Umbilical cord (tissue), 1 donor: ENCODE measurements at regions not wholly inside any gene's neighbourhood (a gene's known extent, or its start where the extent isn't known, plus 50 kb on each side); places are given as distances from the start of the nearest gene placed in this dataset.

Source experiments
- DNase-seq: peaks from one replicate; pipeline ENCODE4 v3.0.0-alpha.2; 2015; ENCODE audit warnings: low spot score

DNA sequence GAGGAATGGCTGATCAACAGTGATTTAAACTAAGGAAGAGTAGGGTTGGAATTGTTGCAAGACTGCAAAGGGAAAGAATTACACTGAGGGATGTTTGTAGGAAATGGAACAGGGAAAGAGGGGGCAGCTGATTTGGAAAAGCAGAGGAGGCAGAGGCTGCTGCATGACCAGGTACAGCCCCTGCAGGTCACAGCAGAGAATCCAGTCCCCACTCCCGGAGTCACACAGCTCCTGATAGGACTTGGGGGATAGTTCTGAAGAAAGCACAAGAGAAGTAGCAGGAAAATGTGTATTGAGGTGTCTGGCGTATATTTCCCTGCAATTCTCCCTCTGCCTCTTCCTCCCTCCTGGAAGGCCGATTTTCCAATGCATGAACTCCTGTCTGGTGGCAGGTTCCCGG, 92.5 kb upstream of the PDE10A start:
- DNase-seq, result no peak

DNA sequence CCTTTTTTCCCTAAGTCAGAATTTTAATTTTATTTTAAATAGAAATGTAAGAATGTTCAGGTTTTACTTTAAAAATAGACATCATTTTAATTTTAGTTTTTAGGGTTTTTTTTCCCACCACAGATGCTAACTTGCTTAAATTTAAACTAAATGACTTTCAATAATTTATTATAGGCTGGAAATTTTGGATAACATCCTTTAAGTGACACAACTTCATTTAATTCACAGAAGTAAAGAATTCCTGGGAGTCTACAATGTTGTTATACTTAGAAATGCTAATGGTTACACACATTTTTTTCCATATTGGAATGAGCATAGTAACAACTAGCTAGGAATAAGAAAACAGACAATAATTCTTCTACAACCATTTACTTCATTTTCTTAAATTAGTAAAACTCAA, 90.5 kb upstream of the PDE10A start:
- DNase-seq, result no peak

DNA sequence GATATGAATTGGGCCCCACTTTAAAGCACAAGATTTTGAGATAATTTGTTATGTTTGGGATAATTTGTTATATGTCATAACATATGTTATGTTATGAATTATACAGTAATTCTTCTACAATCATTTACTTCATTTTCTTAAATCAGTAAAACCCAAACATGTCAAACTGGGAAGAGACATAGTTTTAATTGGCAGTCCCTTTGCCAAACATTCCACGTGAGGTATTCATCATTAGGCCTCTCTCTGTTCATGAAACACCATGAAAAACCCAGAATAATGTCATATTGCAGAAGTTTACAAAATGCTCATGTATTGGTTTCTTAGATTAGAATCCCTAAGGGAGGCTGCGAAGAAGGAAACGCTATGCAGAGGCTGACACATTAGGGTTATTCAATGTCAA, 89.4 kb upstream of the PDE10A start:
- DNase-seq, result no peak

DNA sequence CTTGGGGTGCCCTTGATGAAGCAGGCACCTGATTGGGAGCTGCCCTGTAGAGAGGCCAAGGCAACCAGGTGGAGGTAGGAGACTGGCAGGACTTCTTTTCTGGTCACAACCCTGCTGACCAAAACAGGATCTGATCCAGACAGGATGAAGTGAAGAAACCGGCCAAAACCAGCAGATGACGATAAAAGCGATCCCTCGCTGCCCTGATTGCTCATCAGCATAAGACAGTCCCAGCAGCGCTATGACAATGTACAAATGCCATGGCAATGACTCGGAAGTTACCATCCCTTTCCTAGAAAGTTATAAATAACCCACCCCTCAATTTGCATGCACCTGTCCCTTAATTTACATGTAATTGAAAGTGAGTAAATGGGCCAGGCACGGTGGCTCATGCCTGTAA, 88.4 kb upstream of the PDE10A start:
- DNase-seq, result no peak

DNA sequence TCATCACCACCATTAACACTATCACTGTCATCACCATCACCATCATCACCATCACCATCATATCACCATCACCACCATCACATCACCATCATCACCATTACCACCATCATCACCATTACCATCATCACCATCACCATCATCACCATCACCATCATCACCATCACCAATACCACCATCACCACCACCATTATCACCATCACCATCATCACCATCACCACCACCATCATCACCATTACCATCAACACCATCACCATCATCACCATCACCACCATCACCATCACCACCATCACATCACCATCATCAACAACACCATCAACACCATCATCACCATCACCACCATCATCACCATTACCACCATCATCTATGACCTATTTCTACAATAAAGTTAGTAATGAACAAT, 86.1 kb upstream of the PDE10A start:
- DNase-seq, result no peak

DNA sequence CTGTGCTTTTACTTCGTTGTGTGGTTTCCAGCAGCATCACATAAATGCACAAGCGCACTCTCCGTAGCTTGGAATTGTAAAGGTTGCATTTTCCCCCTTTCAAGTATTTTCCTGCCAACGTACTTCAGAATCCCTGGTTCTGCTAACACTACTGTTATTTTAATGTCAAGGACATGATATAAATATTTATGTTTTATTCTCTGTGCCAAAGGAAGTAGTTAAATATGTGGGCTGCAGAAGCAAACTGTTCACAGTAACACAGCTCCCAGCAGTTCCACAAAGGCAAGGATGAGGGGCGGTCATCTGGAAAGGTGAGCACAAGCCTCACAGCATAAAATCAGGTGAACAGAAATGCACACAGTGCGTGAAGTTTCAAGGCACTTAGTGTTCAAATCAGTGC, 85.3 kb upstream of the PDE10A start:
- DNase-seq, result no peak

DNA sequence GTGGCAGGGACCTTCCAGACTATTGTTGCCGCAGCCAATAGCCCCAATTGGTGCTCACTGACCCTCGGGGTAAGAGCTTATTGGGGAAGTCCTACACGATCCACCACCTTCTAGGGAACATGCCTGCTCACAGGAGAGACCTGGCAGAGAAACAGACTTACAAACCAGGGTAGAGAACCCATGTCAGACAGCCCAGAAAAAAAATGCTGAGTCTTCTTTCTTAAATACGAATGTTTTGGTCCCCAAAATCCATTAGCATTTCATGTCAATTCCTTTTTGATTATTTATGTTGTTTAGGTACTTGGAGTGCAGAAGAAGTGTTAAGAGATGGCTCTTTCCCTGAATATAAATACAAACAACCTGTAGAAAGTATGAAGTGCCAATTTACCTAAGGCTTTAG, 84.9 kb upstream of the PDE10A start:
- no peak for DNase-seq

DNA sequence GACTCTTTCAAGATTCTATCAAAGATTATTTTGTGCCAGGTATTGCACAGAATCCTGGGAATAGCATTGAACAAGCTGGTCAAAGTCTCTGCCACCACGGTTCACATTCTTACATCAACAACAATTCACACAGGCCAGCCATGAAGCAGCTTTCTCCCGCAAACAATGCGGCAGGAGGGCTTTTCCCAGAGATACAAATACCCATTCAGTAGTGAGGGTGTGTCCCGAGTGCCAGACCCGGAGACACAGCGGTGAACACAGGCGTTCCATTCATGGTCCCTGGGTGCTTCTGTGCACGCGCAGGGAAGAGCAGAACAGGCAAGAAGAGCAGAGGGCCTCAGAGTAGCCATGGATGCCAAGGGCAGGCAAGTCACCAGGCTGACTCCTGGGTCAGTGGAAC, 83.3 kb upstream of the PDE10A start:
- DNase-seq, result no peak

DNA sequence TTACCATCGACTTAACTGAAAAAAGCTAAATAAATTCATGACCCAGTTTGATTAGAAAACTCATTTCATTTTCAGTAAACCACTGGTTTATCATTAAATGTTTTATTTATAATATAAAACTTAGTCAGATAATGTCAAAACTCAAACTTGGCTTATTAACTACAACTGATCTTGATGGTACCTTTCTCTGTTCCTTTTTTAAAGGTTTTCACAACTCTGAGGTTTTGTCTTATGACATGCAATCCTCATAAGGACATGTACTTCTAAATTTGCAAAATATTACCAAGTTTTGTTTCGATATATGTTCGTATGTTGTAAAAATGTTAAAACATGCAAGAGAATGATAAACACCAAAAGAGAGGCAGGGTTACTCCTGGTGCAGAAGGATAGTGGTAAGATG, 82.5 kb upstream of the PDE10A start:
- DNase-seq, result no peak

DNA sequence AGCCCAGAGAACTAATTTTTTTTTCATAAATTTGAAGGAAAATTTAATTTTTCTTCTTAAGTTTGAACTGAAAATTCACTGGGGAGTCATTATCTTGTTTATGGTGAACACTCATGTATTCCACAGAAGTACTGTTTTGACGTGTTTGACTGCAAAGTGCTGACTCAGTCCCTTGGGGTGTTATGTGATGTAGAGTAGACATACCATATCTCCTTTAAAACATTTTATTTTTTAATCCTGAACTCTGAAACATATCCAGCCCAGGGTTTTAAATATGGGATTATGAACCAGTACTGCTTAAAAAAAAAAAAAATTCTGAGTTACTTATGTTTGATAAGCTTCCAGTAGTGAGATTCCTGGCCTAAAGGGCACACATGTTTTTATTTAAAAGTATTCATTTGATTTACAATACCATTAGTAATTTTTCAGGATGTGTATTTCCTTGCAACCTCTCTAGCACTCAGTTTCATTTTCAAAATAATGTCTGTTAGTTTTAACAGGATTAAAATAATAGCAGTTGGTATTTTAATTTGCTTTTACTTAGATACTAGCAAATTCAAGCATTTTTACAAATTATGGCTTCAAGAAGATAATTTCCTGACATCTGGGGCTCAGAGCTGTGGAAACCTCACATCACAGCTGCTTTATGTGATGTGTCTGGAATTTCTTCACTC, 81.7 kb upstream of the PDE10A start:
- DNase-seq, result peak; percentile 92

DNA sequence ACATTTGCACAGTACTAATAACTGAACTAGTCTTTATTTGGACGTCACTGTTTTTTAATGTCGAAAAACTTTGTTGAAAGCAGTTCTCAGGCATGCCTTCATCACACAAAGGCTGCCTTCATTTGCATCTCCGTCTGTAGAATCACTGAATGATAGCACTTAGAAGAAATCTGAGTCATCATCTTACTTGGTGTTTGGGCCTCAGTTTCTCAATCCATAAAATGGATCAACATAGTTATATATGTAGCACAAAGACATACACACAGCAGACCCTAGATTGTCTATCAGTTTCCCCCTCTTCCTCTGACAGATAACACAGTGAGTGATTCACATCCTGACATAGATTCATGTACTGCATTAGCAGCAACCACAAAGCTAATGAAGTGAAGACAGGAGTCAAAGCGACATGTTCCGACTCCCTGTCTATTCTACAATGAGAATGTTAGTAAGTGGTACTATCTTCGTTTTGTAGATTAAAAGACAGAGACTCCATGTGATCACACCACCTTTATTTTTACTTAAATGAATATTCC, 80.4 kb upstream of the PDE10A start:
- DNase-seq, result no peak

DNA sequence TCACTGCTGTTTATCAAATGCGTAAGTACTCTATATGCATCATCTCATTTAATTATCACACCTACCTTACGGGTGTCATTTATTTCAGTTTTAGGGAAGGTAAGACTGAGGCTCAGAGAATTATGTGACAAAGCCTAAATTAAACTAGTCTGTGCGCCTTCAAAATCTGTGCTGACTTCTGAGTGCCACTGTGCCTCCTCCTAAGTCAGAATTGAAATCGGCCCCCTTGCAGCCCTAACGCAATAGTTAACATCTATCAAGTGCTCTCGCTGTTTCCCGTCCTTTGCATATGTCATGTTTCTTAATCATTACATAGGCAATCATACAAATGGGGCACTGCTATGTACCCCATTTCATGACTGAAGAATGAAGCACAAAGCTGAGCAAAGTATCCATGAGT, 79.0 kb upstream of the PDE10A start:
- no peak for DNase-seq

DNA sequence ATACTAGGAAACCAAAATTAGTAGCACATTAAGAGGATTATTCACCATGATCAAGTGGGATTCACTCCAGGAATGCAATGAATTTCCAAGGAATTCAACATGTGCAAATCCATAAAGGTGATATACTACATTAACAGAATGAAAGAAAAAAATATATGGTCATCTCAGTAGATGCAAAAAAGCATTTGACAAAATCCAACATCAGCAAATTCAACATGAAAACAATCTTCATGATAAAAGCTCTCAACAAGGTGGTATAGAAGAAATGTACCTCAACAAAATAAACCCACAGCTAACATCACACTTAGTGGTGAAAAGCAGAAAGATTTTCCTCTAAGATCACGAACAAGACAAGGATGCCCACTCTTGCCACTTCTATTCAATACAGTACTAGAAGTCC, 74.4 kb upstream of the PDE10A start:
- DNase-seq, result no peak

DNA sequence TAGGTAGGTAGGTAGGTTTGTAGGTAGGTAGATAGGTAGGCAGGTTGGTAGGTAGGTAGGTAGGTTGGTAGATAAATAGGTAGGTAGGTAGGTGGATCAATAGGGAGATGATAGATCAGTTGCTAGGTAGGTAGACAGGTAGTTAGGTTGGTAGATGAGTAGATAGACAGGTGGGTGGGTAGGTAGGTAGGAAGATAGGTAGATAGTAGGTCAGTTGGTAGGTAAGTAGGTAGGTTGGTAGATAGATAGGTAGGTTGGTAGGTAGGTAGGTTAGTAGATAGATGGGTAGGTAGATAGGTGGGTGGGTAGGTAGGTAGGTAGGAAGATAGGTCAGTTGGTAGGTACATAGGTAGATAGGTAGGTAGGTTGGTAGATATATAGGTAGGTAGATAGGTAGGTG, 72.0 kb upstream of the PDE10A start:
- no peak for DNase-seq

DNA sequence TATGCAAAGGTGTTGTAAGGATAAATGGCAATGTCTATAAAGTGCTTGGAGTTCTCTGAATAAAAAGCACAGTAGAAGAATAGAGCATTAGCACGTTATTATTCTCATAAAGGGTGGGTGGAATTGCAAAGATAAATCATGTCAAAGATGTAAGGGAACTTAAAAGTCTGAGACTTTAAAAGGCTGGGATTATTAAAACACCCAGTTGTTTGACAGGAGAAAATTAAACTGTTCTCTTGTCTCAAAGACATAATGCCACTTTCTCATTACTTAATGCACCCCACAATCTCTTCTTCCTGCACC, 70.4 kb upstream of the PDE10A start:
- DNase-seq, result no peak

DNA sequence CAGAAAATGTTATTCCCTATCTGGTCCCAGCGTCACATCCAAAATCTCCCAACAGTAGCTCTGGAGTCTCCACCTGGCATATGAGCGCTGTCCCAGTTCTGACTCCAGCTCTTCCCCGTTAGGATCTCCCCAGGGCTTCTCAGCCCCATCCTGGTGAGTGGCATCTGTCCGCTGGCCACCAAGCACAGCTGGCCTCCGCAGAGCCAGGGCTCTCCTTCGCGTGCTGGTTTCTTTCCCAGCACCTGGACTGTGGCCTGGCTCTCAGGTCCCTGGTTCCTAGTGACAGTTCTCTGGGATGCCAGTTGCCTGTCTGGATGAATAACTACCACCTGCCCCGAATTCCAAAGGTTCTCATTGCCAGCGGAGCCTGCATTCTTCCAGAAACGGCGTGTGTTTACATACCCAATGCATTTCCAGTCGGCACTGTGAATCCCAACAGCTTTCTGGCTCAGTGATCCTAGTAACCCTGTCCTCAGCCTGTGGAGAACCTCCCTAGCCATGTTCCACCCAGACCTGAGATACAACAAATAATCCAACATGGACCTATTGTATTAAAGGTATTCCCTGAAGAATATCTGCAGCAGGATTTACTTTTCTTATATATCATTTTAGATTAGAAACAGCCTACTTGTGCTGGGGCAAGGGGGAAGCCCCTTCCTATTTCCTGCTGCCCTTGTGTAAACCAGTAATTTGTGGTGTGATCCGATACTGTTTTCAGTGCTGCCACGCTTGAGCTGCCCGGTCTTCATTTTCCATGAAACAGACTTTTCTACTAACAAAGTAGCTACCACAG, 69.9 kb upstream of the PDE10A start:
- no peak for DNase-seq

DNA sequence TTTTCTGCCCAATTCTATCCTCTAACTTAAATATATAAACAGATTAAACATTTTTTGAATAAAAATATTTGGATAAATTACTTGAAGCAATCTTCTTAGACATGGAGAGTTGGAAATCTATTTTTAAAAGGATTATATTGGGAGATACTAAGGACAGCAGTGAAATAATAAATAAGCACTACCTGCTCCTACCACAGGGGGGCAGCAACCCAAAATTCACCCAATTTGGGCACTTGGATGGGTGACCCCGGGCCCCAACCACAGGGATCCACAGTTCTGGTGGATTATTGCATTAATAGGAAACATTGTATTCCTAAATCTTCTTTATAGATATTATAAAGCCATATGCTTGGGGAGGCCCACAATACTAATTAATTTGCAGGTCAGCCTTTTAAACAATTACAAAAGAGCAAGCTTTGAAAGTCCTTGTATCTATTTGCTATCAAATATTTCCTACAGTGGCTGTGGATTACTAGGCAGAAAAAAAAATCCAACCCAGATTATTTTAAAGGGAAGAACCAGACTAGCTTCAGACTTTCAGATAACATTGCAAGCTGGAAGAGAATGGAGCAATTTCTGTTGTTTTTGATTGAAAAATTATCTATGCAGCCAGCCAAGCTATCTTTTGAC, 66.4 kb upstream of the PDE10A start:
- no peak for DNase-seq

DNA sequence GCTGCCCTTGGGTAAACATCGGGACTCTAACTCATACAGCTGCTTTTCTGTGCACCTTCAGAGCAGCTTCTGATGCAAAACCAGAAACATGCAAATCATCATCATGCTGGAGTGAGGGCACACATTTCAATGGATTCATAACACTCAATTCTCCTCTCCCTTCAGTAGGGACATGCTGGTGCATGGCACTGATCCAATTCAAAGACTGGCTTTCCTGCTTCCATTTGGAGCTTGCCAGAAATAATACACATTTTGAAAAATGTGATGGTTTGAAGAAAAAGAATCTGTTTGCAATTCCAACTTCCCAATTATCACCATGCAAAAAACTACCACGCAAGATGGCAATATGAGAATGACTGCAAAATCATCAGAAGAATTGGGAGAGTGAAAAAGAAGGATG, 65.2 kb upstream of the PDE10A start:
- DNase-seq, result no peak

DNA sequence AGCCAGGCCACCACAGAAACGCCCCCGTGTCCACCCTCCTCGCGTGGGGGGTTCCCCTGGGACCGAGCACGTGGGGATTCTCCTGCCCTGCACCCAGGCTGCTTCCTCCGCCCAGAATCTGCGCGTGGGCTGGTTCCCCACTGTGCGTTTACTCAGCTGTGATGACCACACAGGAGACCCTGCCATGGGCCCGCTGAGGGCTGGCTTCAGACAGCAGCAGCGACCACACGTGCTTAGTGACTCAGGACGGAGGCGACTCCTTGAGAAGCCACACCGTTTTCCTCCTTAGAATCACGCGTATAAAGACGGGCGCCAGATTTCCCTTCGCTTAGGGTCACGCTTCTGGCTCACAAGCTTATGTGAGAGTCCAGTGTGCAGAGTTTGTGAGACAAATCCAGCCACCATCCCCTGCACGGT, 63.9 kb upstream of the PDE10A start:
- DNase-seq, result no peak

DNA sequence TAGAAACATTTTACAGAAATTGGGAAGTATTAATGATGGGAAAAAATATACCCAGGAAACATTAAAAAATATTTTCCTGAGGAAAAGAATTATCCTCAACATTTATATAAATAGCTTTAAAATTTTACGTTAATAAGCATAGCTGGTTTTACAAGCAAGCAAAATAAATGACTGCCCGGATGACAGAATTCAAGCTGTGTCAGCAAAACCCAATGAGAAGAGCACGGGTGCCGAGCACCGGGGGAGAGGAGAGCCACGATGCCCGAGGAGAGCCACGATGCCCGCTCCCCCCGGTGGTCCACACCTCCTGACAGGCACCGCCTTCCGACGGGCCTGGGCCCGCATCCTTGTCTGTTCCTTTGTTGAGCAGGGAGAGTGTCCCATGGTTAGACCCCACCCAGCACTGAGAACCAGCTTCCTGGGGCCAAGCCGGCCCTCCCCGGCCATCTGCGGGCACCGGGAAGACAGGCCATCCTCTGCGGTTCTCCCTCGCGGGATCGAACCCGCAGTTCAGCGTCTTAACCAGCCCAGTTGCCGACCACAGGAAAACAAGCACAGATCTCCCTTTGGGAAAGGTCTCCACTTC, 63.3 kb upstream of the PDE10A start:
- DNase-seq, result no peak

DNA sequence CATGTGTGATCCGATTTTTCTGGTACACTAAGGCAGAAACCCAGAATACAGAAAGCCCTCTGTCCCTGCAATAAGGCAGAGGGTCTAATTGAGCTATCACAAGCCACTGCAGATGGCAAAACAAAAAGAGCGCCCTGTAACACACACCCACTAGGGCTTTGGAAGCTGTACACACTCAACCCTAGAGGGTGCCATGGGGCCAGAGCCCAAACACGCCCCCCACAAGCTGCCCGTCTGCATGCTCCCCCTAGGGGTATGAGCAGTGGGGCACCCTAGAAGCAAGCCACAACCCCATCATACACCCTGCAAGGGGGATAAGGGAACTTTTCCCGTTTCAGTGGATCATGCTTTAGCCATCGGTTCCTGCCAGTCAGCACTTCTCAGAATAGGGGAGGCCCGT, 62.2 kb upstream of the PDE10A start:
- no peak for DNase-seq

DNA sequence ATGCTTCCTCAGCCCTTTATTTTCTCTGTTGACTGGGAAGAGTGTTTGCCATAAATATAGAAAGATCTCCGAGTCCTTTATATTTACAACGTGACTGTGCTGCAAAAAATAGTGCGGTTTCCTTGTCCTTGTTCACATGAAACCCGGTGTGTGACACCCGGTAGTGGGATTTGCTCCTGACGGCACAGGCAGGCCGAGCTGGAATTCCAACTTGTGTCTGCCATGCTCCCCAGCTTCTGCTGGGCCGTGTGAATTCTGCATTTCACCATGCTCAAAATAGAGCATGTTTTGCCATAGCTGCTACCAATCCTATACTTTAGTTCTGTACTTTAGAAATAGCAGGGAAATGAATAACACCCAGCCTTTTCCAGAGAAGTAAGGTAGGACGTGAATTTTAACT, 60.3 kb upstream of the PDE10A start:
- no peak for DNase-seq

DNA sequence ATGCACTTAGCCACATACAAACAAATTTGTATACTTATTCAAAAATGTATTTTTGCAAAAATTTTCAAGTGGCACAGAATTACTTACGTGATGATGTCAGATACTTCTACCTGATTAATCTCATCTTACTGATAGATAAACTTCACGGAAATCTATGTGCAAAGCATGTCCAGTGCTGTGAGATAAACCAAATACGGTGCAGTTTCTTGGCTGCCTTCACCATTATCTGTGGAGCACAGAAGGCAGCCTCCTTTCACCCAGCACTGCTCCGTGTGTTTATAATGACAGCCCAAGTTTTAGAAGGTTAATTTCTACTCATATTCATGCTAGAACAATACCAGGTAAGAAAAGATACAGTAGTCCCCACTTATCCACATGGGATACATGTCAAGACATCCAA, 59.0 kb upstream of the PDE10A start:
- DNase-seq, result no peak
